Stimulated activated CD4-positive, alpha-beta T cell treated with anti-CD3 and anti-CD28 coated beads, Interleukin-1b, Interleukin-23, amount 100 ng/mL, for 1 hour (primary cell): ENCODE measurements at regions not wholly inside any gene's neighbourhood (a gene's known extent, or its start where the extent isn't known, plus 50 kb on each side); places are given as distances from the start of the nearest gene placed in this dataset.
"Not testable (repeated sequence)": the region's sequence is repeated elsewhere in the genome, so short reads cannot be mapped to it uniquely, and the experiment has no call there.

Experiments
- DNase-seq, 2 donors: peaks; one replicate each; pipeline ENCODE4 v3.0.0-alpha.2; 2020; ENCODE audit warnings: low read depth in 2 of 2

GRCh38 chr3:82020282-82020681, 258.8 kb upstream of the GBE1 start:
- no peak for DNase-seq

GRCh38 chr3:82015241-82015640, 253.8 kb upstream of the GBE1 start:
- DNase-seq = no peak

- DNase-seq = no peak
Measured at GRCh38 chr3:82012775-82013174, 251.3 kb upstream of the GBE1 start.

- no peak for DNase-seq
Measured at GRCh38 chr3:82011336-82011735, 249.9 kb upstream of the GBE1 start.

- no peak for DNase-seq
Measured at GRCh38 chr3:82005266-82005665, 243.8 kb upstream of the GBE1 start.

GRCh38 chr3:82004266-82004665, 242.8 kb upstream of the GBE1 start:
- DNase-seq = no peak

GRCh38 chr3:82002986-82003642, 241.7 kb upstream of the GBE1 start:
- no peak for DNase-seq

GRCh38 chr3:82002491-82002890, 241.0 kb upstream of the GBE1 start:
- DNase-seq = no peak

GRCh38 chr3:82001276-82001923, 240.0 kb upstream of the GBE1 start:
- DNase-seq = no peak

- DNase-seq = no peak
Measured at GRCh38 chr3:82000773-82001172, 239.3 kb upstream of the GBE1 start.

GRCh38 chr3:82000350-82000749, 238.9 kb upstream of the GBE1 start:
- DNase-seq = no peak

GRCh38 chr3:81998907-81999306, 237.5 kb upstream of the GBE1 start:
- no peak for DNase-seq

GRCh38 chr3:81998139-81998755, 236.8 kb upstream of the GBE1 start:
- DNase-seq = no peak

- no peak for DNase-seq
Measured at GRCh38 chr3:81997390-81997789, 235.9 kb upstream of the GBE1 start.

GRCh38 chr3:81995329-81995728, 233.9 kb upstream of the GBE1 start:
- no peak for DNase-seq

GRCh38 chr3:81989758-81990157, 228.3 kb upstream of the GBE1 start:
- DNase-seq = no peak

- no peak for DNase-seq
Measured at GRCh38 chr3:81989274-81989673, 227.8 kb upstream of the GBE1 start.

GRCh38 chr3:81987412-81987811, 226.0 kb upstream of the GBE1 start:
- not testable (repeated sequence) for DNase-seq

GRCh38 chr3:81985996-81986723, 224.7 kb upstream of the GBE1 start:
- no peak for DNase-seq

GRCh38 chr3:81983382-81983781, 221.9 kb upstream of the GBE1 start:
- DNase-seq = no peak

GRCh38 chr3:81980596-81981494, 219.4 kb upstream of the GBE1 start:
- DNase-seq = no peak

- no peak for DNase-seq
Measured at GRCh38 chr3:81974751-81975150, 213.3 kb upstream of the GBE1 start.
